ENCODE measurements at regions not wholly inside any gene's neighbourhood (a gene's known extent, or its start where the extent isn't known, plus 50 kb on each side); places are given as distances from the start of the nearest gene placed in this dataset.
"Not testable (repeated sequence)": the region's sequence is repeated elsewhere in the genome, so short reads cannot be mapped to it uniquely, and the experiment has no call there.

GRCh38 chr9:18275313-18275990 is 198.5 kb upstream of the ADAMTSL1 start:
- no peak for DNase-seq

GRCh38 chr9:18281291-18281690 is 192.7 kb upstream of the ADAMTSL1 start:
- no peak for DNase-seq

GRCh38 chr9:18294229-18294628 is 179.7 kb upstream of the ADAMTSL1 start:
- DNase-seq, result no peak

GRCh38 chr9:18296702-18297055 is 177.3 kb upstream of the ADAMTSL1 start:
- no peak for DNase-seq

GRCh38 chr9:18297056-18297841 is 176.7 kb upstream of the ADAMTSL1 start:
- DNase-seq, result peak in 2 of 3 donors; percentile 48 to 68

GRCh38 chr9:18299449-18299848 is 174.5 kb upstream of the ADAMTSL1 start:
- DNase-seq, result no peak

- not testable (repeated sequence) for DNase-seq
These were observed 168.7 kb upstream of the ADAMTSL1 start for GRCh38 chr9:18305167-18305806.

GRCh38 chr9:18314316-18314715 is 159.6 kb upstream of the ADAMTSL1 start:
- no peak for DNase-seq

- DNase-seq, result no peak
These were observed 156.1 kb upstream of the ADAMTSL1 start for GRCh38 chr9:18317896-18318295.

- peak in 1 of 3 donors; percentile 26 for DNase-seq
These were observed 154.0 kb upstream of the ADAMTSL1 start for GRCh38 chr9:18319918-18320445.

GRCh38 chr9:18324928-18325745 is 148.8 kb upstream of the ADAMTSL1 start:
- DNase-seq, result no peak

GRCh38 chr9:18325746-18326011 is 148.3 kb upstream of the ADAMTSL1 start:
- not testable (repeated sequence) for DNase-seq

- no peak for DNase-seq
These were observed 146.8 kb upstream of the ADAMTSL1 start for GRCh38 chr9:18327121-18327520.

GRCh38 chr9:18330401-18331309 is 143.3 kb upstream of the ADAMTSL1 start:
- DNase-seq, result no peak

- no peak for DNase-seq
These were observed 142.7 kb upstream of the ADAMTSL1 start for GRCh38 chr9:18331310-18331684.

GRCh38 chr9:18331808-18332209 is 142.1 kb upstream of the ADAMTSL1 start:
- peak in 2 of 3 donors; percentile 16 to 50 for DNase-seq

- DNase-seq, result no peak
These were observed 140.8 kb upstream of the ADAMTSL1 start for GRCh38 chr9:18333157-18333556.

GRCh38 chr9:18335825-18336224 is 138.1 kb upstream of the ADAMTSL1 start:
- DNase-seq, result no peak

- no peak for DNase-seq
These were observed 135.9 kb upstream of the ADAMTSL1 start for GRCh38 chr9:18338042-18338441.

- DNase-seq, result no peak
These were observed 130.2 kb upstream of the ADAMTSL1 start for GRCh38 chr9:18343784-18344183.

- DNase-seq, result no peak
These were observed 127.2 kb upstream of the ADAMTSL1 start for GRCh38 chr9:18346745-18347144.
